ENCODE measurements at regions not wholly inside any gene's neighbourhood (a gene's known extent, or its start where the extent isn't known, plus 50 kb on each side); places are given as distances from the start of the nearest gene placed in this dataset.

- H3K27ac ChIP-seq = no peak overlapping the region
- no peak for TF ChIP-seq CTCF (conservative IDR thresholded peaks at IDR 0.05)
Measured at GRCh38 chr21:24204641-24205040, 1402.6 kb downstream of the MRPL39 start.

- no peak overlapping the region for H3K27ac ChIP-seq
- no peak for TF ChIP-seq CTCF (conservative IDR thresholded peaks at IDR 0.05)
Measured at GRCh38 chr21:24200052-24200451, 1407.2 kb downstream of the MRPL39 start.

GRCh38 chr21:24197923-24198322 is 1409.4 kb downstream of the MRPL39 start:
- H3K27ac ChIP-seq = no peak overlapping the region
- TF ChIP-seq CTCF (conservative IDR thresholded peaks at IDR 0.05) = no peak

- no peak overlapping the region for H3K27ac ChIP-seq
- no peak for TF ChIP-seq CTCF (conservative IDR thresholded peaks at IDR 0.05)
Measured at GRCh38 chr21:24197132-24197643, 1410.1 kb downstream of the MRPL39 start.

GRCh38 chr21:24188506-24188905 is 1418.8 kb downstream of the MRPL39 start:
- no peak overlapping the region for H3K27ac ChIP-seq
- TF ChIP-seq CTCF (conservative IDR thresholded peaks at IDR 0.05) = no peak

- no peak for TF ChIP-seq CTCF (conservative IDR thresholded peaks at IDR 0.05)
- H3K27ac ChIP-seq = no peak overlapping the region
Measured at GRCh38 chr21:24183077-24183476, 1424.2 kb downstream of the MRPL39 start.

- no peak overlapping the region for H3K27ac ChIP-seq
- TF ChIP-seq CTCF (conservative IDR thresholded peaks at IDR 0.05) = no peak
Measured at GRCh38 chr21:24179110-24179509, 1428.2 kb downstream of the MRPL39 start.

Data from VCaP (cell line).